ENCODE measurements at regions not wholly inside any gene's neighbourhood (a gene's known extent, or its start where the extent isn't known, plus 50 kb on each side); places are given as distances from the start of the nearest gene placed in this dataset.

DNA sequence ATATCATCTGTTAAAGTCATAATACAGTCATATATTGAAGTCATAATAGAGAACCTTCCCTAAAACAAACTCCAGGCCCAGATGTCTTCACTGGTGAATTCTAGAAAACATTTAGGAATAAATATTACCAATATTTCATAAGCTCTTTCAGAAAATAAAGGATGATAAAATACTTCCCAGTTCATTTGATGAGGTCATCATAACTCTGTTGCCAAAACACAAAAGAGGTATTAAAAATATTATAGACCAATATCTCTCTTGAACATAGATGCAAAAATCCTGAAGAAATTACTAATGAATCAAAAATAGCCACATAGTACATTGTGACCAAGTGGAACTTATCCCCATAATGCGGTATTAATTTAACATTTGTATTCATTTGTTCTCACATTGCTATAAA is 132.4 kb upstream of the ZP4 start:
- TF ChIP-seq CTCF (IDR thresholded peaks at IDR 0.05) (no peak), EP300 (IDR thresholded peaks at IDR 0.05) (no peak)

Measured in sigmoid colon (tissue), 4 donors.